Smooth muscle cell of the brain vasculature (primary cell): ENCODE measurements at regions not wholly inside any gene's neighbourhood (a gene's known extent, or its start where the extent isn't known, plus 50 kb on each side); places are given as distances from the start of the nearest gene placed in this dataset.
"Not testable (repeated sequence)": the region's sequence is repeated elsewhere in the genome, so short reads cannot be mapped to it uniquely, and the experiment has no call there.

ENCODE experiments used
- DNase-seq: peaks from one replicate; pipeline ENCODE4 v3.0.0-alpha.2; 2012; ENCODE audit warnings: low read depth, low spot score

DNA sequence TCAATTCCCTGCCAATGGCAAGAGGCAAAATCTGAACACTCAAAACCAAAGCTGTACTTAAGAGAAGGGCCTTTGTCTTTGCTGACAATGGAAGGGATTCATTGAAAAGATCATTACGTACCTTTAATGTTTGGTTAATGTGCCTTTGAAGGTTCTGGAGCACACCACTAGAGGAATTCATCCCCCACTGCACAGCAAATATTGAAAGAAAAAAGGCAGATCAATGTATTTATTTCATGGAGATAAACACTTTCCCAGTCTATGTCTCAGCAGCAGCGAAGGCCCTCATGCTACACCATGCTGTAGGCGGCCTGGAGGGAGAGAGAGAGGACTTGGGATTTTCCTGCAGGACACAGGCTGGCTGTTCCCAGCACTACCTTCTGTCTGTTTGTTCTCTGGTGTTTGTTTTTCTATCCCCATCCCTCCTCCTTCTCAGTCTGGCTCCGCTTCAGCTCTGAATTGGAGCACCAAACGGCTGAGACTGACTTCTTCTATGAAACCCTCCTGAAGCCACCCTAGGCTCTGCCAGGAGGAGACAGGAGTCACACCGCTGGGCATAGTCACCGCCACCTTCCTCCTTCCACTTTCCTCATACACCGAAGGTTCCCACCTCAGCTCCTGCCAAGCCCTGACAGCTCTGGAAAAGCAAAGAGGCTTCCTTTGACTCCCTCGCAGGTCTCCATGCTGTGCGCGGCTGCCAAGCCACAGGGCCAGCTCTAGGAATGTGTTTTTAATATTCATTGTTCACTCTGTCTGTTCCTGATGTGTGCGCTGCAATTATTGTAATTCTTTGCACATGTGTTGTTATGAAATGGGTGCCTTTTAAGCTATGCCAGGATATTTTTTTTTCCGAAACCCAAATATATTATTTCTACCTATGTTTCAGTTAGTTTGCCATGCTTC is 301.5 kb downstream of the FZD1 start:
- peak; percentile 29 for DNase-seq

GRCh38 chr7:91566402-91566732 is 302.1 kb downstream of the FZD1 start:
- no peak for DNase-seq

GRCh38 chr7:91567081-91568012 is 303.1 kb downstream of the FZD1 start:
- no peak for DNase-seq

- no peak for DNase-seq
Measured at GRCh38 chr7:91568138-91568537, 303.9 kb downstream of the FZD1 start.

- DNase-seq: no peak
Measured at GRCh38 chr7:91569728-91570457, 305.7 kb downstream of the FZD1 start.

DNA sequence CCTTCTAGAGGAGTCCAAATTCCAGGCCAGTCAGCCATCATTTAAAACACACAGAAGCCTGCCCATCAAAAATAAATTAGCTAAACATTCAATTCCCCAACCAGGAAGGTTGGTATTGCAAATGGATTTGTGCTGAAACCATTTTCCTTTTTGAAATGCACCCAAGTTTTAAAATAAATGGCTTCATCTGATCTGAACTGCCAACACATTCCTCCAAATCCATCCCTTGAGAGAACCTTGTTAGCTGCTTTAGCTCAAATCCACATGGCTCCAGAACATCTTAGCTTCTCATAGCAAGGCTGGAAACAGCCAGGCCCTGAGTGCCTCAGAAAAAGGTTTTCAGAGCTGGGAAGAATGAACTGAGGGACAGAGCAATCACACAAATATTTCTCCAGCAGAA is 306.3 kb downstream of the FZD1 start:
- DNase-seq: no peak

- DNase-seq: no peak
Measured at GRCh38 chr7:91571601-91572000, 307.4 kb downstream of the FZD1 start.

- DNase-seq: no peak
Measured at GRCh38 chr7:91573405-91573804, 307.1 kb downstream of the MTERF1 start.

- DNase-seq: not testable (repeated sequence)
Measured at GRCh38 chr7:91576459-91576858, 304.0 kb downstream of the MTERF1 start.

DNA sequence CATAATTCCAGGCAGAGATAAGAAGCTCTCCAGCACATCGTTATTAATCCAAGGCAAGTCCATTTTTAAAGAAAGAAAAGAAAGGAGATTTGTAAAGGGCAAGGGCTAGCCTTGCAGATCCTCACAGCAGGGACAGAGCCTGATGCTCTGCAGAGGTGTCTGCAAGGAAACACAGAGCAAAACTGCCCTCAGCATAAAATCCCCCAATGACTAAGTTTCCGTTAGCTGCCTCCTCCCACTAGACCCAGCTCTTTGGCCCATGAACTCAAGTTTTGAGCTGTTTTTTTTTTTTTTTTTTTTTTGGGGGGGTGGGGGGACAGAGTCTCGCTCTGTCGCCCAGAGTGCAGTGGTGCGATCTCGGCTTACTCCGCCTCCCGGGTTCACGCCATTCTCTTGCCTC is 300.7 kb downstream of the MTERF1 start:
- DNase-seq: no peak

DNA sequence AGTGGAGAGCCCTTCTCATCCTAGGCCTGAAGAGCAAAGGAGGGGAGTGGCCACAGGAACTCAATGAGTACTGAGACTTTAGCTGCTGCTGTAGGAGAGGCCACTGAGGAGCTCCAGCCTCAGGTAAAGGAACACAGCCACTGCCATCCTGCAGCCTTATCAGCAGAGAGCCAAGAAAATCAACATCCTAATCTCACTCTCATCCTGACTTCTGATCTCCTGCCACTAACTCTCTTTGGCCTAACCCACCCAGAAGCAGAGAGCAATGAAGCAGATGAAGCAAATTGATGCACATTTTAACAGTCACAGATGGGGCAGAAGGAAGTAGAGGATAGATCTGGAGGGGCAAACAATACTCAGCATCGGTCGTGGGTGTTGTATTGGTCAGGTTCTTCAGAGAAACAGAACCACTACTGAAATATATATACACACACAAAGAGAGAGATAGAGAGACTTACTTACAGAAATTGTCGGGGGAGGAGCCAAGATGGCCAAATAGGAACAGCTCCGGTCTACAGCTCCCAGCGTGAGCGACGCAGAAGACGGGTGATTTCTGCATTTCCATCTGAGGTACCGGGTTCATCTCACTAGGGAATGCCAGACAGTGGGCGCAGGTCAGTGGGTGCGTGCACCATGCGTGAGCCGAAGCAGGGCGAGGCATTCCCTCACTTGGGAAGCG is 297.6 kb downstream of the MTERF1 start:
- DNase-seq: no peak

DNA sequence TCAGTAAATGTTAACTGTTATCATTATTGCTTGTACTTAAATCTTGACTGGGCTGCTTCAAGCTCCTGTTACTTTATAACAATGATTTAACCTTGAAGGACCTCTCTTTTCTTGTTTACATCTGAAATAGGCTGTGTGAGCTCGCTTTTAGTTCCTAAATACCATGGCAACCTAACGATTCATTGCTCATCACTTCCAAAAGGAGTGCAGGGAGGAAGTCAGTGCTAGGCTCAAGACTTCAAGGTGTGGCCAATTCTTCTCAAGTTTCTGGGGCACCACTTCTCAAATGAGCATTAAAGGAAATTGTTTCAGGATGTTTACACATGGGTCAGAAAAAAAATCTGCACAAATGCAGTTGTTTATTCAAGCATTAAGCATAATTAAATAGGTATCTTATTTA is 284.2 kb downstream of the MTERF1 start:
- DNase-seq: no peak

DNA sequence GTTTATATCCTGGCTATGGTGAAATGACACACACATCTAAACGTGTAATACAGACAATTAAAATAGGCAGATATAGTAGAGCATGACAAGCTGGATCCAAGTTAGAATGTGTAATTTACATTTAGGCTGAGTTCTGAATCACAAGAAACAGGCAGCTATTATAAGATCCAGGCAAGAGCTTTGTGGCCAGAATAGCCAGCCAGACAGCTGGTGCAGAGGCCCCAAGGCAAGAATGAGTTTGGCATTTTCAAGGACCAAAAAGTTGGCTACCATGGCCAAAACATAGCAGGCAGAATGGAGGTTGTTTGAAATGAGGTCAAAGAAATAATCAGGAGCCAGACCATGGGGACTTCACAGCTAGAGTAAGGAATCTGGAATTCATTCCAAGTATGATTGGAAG is 281.7 kb downstream of the MTERF1 start:
- no peak for DNase-seq

GRCh38 chr7:91600112-91600511 is 280.4 kb downstream of the MTERF1 start:
- no peak for DNase-seq

DNA sequence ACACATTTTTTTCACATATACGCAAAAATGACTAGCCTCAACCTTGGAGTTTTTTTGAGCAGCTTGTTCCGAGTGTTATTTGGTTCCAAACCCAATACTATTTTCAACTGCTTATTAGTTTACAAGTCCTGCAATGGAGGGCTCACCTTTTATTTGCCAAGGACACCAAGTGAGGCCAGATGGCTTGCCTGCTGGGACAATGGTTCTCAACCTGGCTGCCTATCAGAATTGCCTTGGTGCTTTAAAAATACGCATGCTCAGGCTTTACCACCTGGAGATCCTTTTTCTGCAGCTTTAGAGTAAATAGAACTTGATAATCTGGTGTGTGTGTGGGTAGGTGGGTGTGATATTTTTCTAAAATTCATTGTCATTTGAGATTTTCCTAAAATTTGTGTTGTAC is 276.8 kb downstream of the MTERF1 start:
- DNase-seq: no peak

DNA sequence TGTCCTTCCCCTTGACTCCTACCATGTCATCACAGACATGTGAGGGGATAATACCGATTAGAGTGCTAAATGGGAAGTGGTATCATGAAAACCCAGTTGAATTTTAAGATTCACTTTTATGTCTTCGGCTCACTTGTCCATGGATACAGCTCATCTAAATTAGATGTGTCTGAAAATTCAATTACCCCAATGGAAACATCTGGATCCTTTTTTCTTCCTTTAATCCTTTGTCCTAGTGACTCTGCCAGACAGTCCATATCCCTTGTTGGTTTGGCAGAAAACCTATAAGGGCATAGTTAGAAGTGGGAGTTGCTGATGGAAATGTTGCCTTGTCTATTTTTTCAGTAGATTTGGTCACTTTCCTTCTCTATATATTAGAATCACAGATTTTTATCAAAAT is 271.9 kb downstream of the MTERF1 start:
- DNase-seq: no peak

DNA sequence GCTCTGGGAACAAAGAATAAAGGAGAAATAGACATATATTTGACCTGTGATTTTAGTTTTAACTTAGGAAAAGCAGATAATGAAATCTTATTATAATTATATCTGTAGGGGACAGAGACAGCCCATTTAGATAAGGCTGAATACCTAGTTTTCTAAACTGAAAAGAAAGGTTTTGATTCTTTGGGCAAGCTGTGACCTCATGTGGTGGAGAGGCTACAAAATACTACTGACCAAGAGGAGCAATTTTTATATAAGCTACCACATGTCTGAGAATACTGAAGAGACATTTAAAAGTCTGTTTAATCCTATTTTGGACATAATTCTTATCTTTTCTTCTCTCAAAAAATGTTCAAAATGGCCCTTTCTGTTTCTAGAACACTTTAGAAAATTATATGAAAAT is 271.0 kb downstream of the MTERF1 start:
- DNase-seq: no peak

GRCh38 chr7:91614431-91614830 is 266.1 kb downstream of the MTERF1 start:
- DNase-seq: no peak

DNA sequence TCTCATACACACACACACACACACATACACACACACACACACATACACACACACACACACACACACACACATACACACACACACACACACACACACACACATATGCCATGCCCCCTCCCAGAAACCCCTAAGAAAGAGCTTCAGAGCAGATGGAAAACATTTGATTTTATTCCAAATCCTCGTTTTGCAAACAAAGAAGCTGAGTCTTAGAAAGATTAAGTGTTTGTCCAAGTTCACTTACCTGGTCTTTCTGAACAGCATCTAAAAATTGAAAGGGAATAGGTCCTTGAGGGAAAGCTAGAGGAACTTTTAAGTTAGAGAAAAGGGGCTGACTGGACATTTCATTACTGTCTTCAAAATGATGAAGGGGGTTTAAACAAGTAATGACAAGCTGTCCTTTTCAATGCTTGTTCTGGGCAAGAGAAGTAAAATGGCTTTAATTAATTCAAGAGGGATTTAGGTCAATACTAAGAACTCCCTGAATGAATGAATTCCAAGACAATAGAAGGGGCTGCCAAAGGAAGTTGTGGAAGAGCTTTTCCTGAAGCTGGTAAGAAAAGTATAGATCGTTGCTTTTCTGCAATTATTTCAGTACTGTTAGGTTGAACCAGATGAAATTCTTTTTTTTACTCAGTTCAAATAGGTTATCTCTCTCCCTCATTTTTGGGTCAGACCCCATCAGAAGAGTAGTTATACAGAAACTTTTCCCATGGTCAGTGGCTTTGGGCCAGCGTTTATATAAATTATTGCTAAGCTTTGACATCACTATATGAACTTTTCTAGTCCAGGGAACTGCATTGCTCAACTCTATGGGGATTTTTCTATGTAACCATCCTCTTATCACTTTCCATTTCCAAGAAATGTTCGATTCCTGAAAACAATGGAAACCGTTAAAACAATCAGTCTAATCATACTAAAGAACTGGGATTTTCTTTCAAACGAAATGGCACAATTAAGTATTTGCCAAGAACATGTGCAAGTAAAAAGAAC is 261.4 kb downstream of the MTERF1 start:
- DNase-seq: no peak

DNA sequence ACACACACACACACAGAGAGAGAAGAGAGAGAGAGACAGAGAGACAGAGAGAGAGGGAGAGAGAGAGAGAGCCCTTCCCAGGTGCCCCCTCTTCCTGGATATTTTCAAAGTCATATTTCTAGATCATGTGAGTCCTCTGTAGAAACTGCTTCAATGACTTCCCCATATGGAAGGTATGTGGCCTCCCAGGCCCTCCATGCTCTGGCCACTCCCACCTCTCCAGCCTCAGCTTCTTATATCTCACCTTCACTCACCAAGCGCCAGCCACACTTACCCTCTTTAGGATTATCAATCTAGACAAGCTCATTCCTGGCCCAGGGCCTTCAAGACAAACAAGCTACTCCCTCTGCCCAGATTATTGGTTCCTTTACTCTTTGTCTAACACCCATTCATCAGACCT is 259.7 kb downstream of the MTERF1 start:
- DNase-seq: no peak
